H9 (cell line): ENCODE measurements at regions not wholly inside any gene's neighbourhood (a gene's known extent, or its start where the extent isn't known, plus 50 kb on each side); places are given as distances from the start of the nearest gene placed in this dataset.

Experiments used
- DNase-seq: peaks from one replicate; pipeline ENCODE4 v3.0.0-alpha.2; 2017
- H2AFZ ChIP-seq: one replicate; pipeline ENCODE4 v1.6.1; 2013; ENCODE audit warnings: mild to moderate bottlenecking, low read length, control low read depth, moderate library complexity
- H2AK5ac ChIP-seq: 2 replicates; pipeline ENCODE4 v1.6.1; 2013; ENCODE audit warnings: low read length, control low read depth, mixed read lengths; ENCODE audit not compliant: insufficient read length
- H2BK120ac ChIP-seq: one replicate; pipeline ENCODE4 v1.6.1; 2013; ENCODE audit warnings: low read depth, mild to moderate bottlenecking, low read length, control low read depth, inconsistent platforms; ENCODE audit not compliant: poor library complexity, severe bottlenecking
- H2BK12ac ChIP-seq: 2 replicates; pipeline ENCODE4 v1.6.1; 2013; ENCODE audit warnings: low read length, control low read depth, mixed read lengths, low read depth; ENCODE audit not compliant: insufficient read length
- H2BK15ac ChIP-seq: 2 replicates; pipeline ENCODE4 v1.6.1; 2013; ENCODE audit warnings: low read depth, low read length, control low read depth
- H2BK20ac ChIP-seq: one replicate; pipeline ENCODE4 v1.6.1; 2013; ENCODE audit warnings: low read depth, mild to moderate bottlenecking, low read length, control low read depth, inconsistent platforms; ENCODE audit not compliant: poor library complexity, severe bottlenecking
- H2BK5ac ChIP-seq: 2 replicates; pipeline ENCODE4 v1.6.1; 2013; ENCODE audit warnings: low read length, control low read depth, mixed read lengths; ENCODE audit not compliant: insufficient read length
- H3K14ac ChIP-seq: 2 replicates; pipeline ENCODE4 v1.6.1; 2013; ENCODE audit warnings: low read length, control low read depth; ENCODE audit not compliant: insufficient read depth
- H3K18ac ChIP-seq: 2 replicates; pipeline ENCODE4 v1.6.1; 2013; ENCODE audit warnings: low read depth, mild to moderate bottlenecking, mixed read lengths, low read length, control low read depth; ENCODE audit not compliant: insufficient read length
- H3K23ac ChIP-seq: 2 replicates; pipeline ENCODE4 v1.6.1; 2013; ENCODE audit warnings: low read length, control low read depth, mixed read lengths, low read depth; ENCODE audit not compliant: insufficient read length
- H3K23me2 ChIP-seq: 2 replicates; pipeline ENCODE4 v1.6.1; 2013; ENCODE audit warnings: low read depth, mild to moderate bottlenecking, mixed read lengths, low read length, control low read depth; ENCODE audit not compliant: insufficient read length, poor library complexity, severe bottlenecking
- H3K27ac ChIP-seq: 2 replicates; pipeline ENCODE4 v1.5.1; 2013; ENCODE audit warnings: low read length, control low read depth, mixed read lengths, low read depth; ENCODE audit not compliant: insufficient read length
- H3K27me3 ChIP-seq: 2 replicates; pipeline ENCODE4 v1.6.1; 2013; ENCODE audit warnings: low read length, control low read depth, inconsistent platforms; ENCODE audit not compliant: insufficient read depth
- H3K4ac ChIP-seq: 2 replicates; pipeline ENCODE4 v1.6.1; 2013; ENCODE audit warnings: low read depth, mild to moderate bottlenecking, control low read depth, inconsistent platforms, low read length, moderate library complexity
- H3K4me1 ChIP-seq: 2 replicates; pipeline ENCODE4 v1.6.1; 2013; ENCODE audit warnings: low read length, control low read depth, inconsistent platforms; ENCODE audit not compliant: insufficient read depth
- H3K4me2 ChIP-seq: 2 replicates; pipeline ENCODE4 v1.6.1; 2013; ENCODE audit warnings: low read length, control low read depth, mixed read lengths; ENCODE audit not compliant: insufficient read length, insufficient read depth
- H3K56ac ChIP-seq: 2 replicates; pipeline ENCODE4 v1.6.1; 2013; ENCODE audit warnings: low read depth, mild to moderate bottlenecking, mixed read lengths, low read length, control low read depth; ENCODE audit not compliant: insufficient read length
- H3K79me1 ChIP-seq: 2 replicates; pipeline ENCODE4 v1.6.1; 2013; ENCODE audit warnings: low read depth, mild to moderate bottlenecking, moderate library complexity, low read length, control low read depth, inconsistent platforms; ENCODE audit not compliant: insufficient read depth, poor library complexity, severe bottlenecking
- H3K79me2 ChIP-seq: 2 replicates; pipeline ENCODE4 v1.6.1; 2013; ENCODE audit warnings: low read length, control low read depth, inconsistent platforms; ENCODE audit not compliant: insufficient read depth
- H3K9ac ChIP-seq: 2 replicates; pipeline ENCODE4 v1.6.1; 2013; ENCODE audit warnings: low read length, control low read depth, mixed read lengths; ENCODE audit not compliant: insufficient read length; ENCODE audit errors: extremely low read depth
- H3K9me3 ChIP-seq: one replicate; pipeline ENCODE4 v1.6.1; 2013; ENCODE audit warnings: low read depth, low read length, inconsistent platforms; ENCODE audit not compliant: control insufficient read depth
- H3T11ph ChIP-seq: one replicate; pipeline ENCODE4 v1.6.1; 2013; ENCODE audit warnings: mild to moderate bottlenecking, low read length, control low read depth, inconsistent platforms
- H4K20me1 ChIP-seq: one replicate; pipeline ENCODE4 v1.6.1; 2013; ENCODE audit not compliant: control insufficient read depth, insufficient read length, insufficient read depth
- H4K5ac ChIP-seq: 2 replicates; pipeline ENCODE4 v1.6.1; 2013; ENCODE audit warnings: low read depth, mild to moderate bottlenecking, mixed read lengths, low read length, control low read depth; ENCODE audit not compliant: insufficient read length
- H4K8ac ChIP-seq: replicated peaks from 2 replicates; pipeline ENCODE4 v1.6.1; 2013; ENCODE audit warnings: low read length, control low read depth, mixed read lengths, low read depth; ENCODE audit not compliant: insufficient read length
- H4K91ac ChIP-seq: 2 replicates; pipeline ENCODE4 v1.6.1; 2013; ENCODE audit warnings: low read depth, mild to moderate bottlenecking, moderate library complexity, mixed read lengths, low read length, control low read depth; ENCODE audit not compliant: insufficient read length
- H3K27ac Mint-ChIP-seq, 3 experiments: 2 replicates in 2 of 3; 3 replicates in 1 of 3; pipeline ENCODE4 v1.8.0; 2020 to 2021; ENCODE audit warnings: mixed read lengths in 3 of 3, mild to moderate bottlenecking in 1 of 3, moderate library complexity in 1 of 3
- H3K27me3 Mint-ChIP-seq: 2 replicates; pipeline ENCODE4 v1.8.0; 2021; ENCODE audit warnings: low read depth, mild to moderate bottlenecking, moderate library complexity, mixed read lengths
- H3K36me3 Mint-ChIP-seq, 3 experiments: 2 replicates in 2 of 3; 3 replicates in 1 of 3; pipeline ENCODE4 v1.8.0; 2020 to 2021; ENCODE audit warnings: low read depth in 3 of 3, mixed read lengths in 3 of 3; ENCODE audit not compliant: insufficient read depth in 1 of 3
- H3K4me1 Mint-ChIP-seq, 2 experiments: 2 replicates each; pipeline ENCODE4 v1.8.0; 2020; ENCODE audit warnings: mixed read lengths in 2 of 2
- H3K4me3 Mint-ChIP-seq, 2 experiments: 2 replicates in 1 of 2; 3 replicates in 1 of 2; pipeline ENCODE4 v1.8.0; 2020 to 2021; ENCODE audit warnings: mild to moderate bottlenecking in 2 of 2, mixed read lengths in 2 of 2, moderate library complexity in 1 of 2
- H3K9me3 Mint-ChIP-seq, 2 experiments: 2 replicates in 1 of 2; 3 replicates in 1 of 2; pipeline ENCODE4 v1.8.0; 2020; ENCODE audit warnings: mild to moderate bottlenecking in 2 of 2, mixed read lengths in 2 of 2, moderate library complexity in 1 of 2
- TF ChIP-seq, protein P1 (sequence below): fragments of 200-600 bp; sonication (generic); conservative IDR thresholded peaks from 3 replicates; pipeline ENCODE4 v1.8.0; 2021; ENCODE audit warnings: antibody characterized with exemption, mild to moderate bottlenecking

DNA sequence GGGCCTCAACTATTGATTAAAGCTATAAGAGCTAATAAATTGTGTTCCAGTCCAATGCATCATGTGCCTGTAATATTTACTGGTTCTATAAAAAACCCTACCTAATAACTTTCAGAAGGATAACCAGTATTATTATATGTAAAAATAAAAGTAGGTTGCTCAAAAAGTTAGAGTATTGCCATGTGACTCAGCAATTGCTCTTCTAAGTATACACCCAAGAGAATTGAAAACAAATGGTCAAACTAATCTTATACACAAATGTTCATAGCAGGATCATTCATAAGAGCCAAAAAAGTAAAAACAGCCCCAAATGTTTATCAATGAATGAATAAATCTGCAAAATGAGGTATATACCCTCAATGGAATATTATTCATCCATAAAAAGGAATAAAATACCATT lies 89.5 kb upstream of the TES start:
- TF ChIP-seq, protein P1, sequence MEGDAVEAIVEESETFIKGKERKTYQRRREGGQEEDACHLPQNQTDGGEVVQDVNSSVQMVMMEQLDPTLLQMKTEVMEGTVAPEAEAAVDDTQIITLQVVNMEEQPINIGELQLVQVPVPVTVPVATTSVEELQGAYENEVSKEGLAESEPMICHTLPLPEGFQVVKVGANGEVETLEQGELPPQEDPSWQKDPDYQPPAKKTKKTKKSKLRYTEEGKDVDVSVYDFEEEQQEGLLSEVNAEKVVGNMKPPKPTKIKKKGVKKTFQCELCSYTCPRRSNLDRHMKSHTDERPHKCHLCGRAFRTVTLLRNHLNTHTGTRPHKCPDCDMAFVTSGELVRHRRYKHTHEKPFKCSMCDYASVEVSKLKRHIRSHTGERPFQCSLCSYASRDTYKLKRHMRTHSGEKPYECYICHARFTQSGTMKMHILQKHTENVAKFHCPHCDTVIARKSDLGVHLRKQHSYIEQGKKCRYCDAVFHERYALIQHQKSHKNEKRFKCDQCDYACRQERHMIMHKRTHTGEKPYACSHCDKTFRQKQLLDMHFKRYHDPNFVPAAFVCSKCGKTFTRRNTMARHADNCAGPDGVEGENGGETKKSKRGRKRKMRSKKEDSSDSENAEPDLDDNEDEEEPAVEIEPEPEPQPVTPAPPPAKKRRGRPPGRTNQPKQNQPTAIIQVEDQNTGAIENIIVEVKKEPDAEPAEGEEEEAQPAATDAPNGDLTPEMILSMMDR: no peak
- no peak overlapping the region for H3K27ac Mint-ChIP-seq
- no peak overlapping the region for H3K14ac ChIP-seq
- no peak overlapping the region for H3K4ac ChIP-seq
- H3K18ac ChIP-seq: no peak overlapping the region
- no peak overlapping the region for H3T11ph ChIP-seq
- H2BK20ac ChIP-seq: no peak overlapping the region
- no peak overlapping the region for H3K27ac ChIP-seq
- DNase-seq: no peak
- H2AFZ ChIP-seq: no peak overlapping the region
- H2BK12ac ChIP-seq: no peak overlapping the region
- no peak overlapping the region for H3K4me2 ChIP-seq
- no peak overlapping the region for H3K4me3 Mint-ChIP-seq
- no peak overlapping the region for H3K9ac ChIP-seq
- no peaks in the 10 kb centered on the region for H3K27me3 ChIP-seq
- no peaks in the 10 kb centered on the region for H3K9me3 ChIP-seq
- no peaks in the 10 kb centered on the region for H3K36me3 Mint-ChIP-seq
- H4K91ac ChIP-seq: no peak overlapping the region
- H4K20me1 ChIP-seq: no peaks in the 10 kb centered on the region
- H3K23me2 ChIP-seq: no peaks in the 10 kb centered on the region
- H4K5ac ChIP-seq: no peak overlapping the region
- no peaks in the 10 kb centered on the region for H3K79me2 ChIP-seq
- H3K23ac ChIP-seq: no peak overlapping the region
- no peaks in the 10 kb centered on the region for H3K9me3 Mint-ChIP-seq
- peaks cover 5% of the 10 kb centered on the region in 2 experiments for H3K4me1 Mint-ChIP-seq
- no peak overlapping the region for H2BK5ac ChIP-seq
- H2AK5ac ChIP-seq: no peak overlapping the region
- H2BK120ac ChIP-seq: no peak overlapping the region
- no peaks in the 10 kb centered on the region for H3K27me3 Mint-ChIP-seq
- no peaks in the 10 kb centered on the region for H3K4me1 ChIP-seq
- H2BK15ac ChIP-seq: no peak overlapping the region
- H4K8ac ChIP-seq: no peak overlapping the region
- no peak overlapping the region for H3K56ac ChIP-seq
- H3K79me1 ChIP-seq: no peaks in the 10 kb centered on the region
